ENCODE measurements at regions not wholly inside any gene's neighbourhood (a gene's known extent, or its start where the extent isn't known, plus 50 kb on each side); places are given as distances from the start of the nearest gene placed in this dataset.

DNA sequence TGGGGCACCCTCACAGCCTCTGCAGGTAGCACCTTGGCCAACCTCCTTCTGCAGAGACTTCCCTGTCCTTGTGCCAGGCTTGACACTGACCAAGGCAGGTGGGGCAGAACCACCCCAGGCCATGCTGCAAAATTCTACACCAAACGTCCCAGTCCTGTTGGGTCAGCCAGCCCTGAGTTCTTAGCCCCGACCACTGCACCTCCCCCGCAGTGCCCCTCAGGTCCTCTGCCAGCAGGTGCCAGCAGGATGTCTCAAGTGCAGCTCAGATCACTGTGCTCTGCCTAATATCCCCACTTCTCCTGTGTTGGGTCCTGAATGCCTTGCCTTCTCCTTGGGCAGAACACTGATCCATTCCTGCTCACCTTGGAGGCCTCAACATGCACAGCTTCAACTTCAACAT is 999.7 kb downstream of the TBC1D22A start:
- DNase-seq (ENCODE audit: low read depth), result no peak

- no peak for DNase-seq (ENCODE audit: low read depth)
These were observed 997.5 kb downstream of the TBC1D22A start for GRCh38 chr22:47759909-47760308.

GRCh38 chr22:47757741-47758140 is 995.3 kb downstream of the TBC1D22A start:
- no peak for DNase-seq (ENCODE audit: low read depth)

GRCh38 chr22:47750086-47750485 is 987.6 kb downstream of the TBC1D22A start:
- DNase-seq (ENCODE audit: low read depth), result no peak

- DNase-seq (ENCODE audit: low read depth), result no peak
These were observed 986.5 kb downstream of the TBC1D22A start for GRCh38 chr22:47748957-47749356.

DNA sequence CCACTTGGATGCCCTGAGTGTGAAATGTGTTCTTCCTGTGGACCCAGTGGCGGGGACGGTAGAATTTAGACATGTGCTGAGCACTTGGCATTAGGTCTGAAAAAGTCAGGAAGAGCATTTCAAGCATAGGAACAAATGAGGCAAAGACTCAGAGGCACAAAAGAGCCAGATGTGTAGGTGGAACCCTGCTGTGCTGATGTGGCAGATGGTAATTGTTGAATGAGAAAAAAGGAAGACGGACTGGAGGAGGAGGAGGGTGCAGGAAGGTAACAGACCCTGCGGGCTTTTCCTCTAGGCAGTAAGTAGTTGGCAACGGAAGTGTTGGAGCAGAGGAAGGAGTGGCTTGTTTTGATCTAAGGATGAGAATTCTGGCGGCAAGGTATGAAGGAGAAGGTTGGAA is 985.8 kb downstream of the TBC1D22A start:
- no peak for DNase-seq (ENCODE audit: low read depth)

- no peak for DNase-seq (ENCODE audit: low read depth)
These were observed 977.8 kb downstream of the TBC1D22A start for GRCh38 chr22:47740109-47740805.

GRCh38 chr22:47739291-47740015 is 977.0 kb downstream of the TBC1D22A start:
- DNase-seq (ENCODE audit: low read depth), result no peak

DNA sequence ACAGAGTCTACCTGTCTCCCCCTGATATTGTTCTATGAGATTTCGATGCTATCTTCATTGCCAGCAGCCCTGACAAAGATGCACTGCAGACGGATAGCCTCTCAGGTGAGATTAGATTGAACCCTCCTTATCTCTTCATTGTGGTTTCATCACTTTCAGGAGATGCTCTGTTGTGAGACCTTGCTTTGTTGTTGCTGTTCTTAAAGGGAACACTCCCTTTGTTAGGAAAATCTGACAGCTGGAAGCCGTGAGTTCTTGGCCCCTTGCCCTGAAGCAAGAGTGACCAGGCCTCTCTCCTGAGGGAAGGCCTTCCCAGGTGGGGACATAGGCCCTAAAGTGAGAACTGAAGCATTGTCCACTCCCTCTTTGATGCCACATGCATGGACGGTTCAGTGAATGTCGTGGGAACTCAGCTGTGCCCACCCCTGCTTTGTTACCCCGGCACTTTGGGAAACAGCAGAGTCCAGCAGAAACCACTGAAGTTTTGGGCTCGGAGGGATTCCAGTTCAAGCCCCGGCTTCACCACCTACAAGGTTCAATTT is 976.1 kb downstream of the TBC1D22A start:
- DNase-seq (ENCODE audit: low read depth), result no peak

DNA sequence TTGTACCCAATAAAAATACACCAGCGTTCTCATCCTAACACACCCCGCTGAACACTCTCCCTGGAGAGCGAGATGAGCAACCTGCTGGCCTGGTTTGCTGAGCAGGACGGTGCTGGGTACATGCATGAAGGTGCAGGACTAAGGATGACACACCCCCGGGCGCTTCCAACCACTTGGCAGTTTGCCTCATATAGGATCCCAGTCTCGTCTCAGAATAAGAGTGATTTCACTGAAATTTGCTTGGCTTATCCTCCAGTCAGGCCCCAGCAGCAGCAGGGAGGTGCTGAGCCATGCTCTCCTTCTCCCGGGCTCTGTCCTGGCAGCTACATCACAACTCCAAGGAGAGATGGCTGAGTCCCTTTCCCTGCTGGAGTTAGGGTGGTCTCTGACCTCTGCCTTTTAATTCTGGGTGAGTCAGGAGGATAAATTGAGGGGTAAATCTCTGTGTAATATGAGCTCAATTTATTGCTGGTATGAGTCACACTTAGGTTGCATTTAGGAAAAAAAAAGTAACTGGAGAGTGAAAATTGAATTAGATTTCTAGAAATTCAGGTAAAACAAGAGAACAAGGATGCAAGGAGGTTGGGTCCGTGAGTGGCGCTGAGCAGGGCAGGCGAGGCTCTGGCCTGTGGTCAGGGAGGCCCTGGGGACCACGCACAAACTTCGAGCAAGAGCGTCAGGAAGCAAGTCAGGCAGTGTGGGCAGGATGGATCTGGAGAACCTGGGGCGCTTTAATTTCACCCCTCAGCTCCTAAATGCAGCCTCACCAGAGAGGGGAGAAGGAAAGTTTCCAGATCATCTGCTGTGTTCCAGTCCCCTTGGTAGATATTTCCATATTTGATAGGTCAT is 974.0 kb downstream of the TBC1D22A start:
- no peak for DNase-seq (ENCODE audit: low read depth)

DNA sequence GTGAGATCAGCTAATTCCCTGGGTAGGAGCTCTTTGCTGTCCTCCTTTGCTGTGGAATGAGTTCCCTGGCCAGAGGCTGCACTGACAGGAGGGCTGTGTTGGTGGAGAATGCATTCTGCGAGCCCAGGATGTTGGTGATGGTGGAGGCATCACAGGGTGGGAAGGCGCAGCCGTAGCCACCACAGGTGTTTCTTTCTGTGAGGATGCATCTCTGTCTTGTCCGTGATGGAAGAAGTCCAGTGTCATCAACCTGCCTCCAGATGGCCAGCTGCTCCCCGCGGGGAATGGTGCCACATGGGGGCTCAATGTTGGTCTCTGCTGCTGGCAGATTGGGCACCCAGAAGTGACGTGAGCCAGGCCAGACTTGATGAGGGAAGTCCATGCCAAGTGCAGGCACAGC is 972.1 kb downstream of the TBC1D22A start:
- no peak for DNase-seq (ENCODE audit: low read depth)

DNA sequence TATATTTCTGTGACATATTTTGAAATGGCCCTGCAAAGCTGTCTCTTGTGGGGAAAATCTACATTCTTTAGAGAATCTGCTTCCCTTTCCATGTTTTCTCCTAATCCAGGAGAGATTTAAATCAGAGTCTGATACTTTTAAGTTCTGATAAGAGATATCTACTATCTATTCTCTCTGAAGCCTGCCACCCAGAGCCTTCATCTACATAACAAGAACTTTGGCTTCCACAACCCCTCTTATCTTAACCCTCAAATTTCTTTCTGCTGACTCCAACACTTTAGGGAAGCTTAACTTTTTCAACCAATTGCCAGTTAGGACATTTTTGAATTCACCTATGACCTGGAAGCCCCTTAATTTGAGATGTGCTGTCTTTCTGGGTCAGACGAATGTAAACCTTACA is 965.2 kb downstream of the TBC1D22A start:
- DNase-seq (ENCODE audit: low read depth), result no peak

DNA sequence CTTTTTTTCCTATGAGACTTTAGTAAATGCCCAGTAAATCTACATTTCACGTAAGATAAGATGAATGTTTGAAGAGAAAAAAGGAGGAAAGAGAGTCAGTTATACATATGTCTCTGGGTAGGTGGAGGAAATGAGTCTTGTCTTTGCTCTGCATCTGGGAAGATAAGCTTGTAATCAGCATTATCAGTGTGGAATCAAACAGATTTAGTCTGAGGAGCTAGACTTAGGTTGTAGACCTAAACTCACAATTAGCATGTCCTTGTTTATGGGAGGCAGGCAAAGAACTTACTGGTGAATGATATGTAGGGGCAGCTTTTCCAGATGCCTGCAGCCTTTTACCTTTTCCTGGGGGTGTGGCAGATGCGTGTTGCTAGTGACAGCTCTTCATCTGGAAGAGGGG is 962.3 kb downstream of the TBC1D22A start:
- no peak for DNase-seq (ENCODE audit: low read depth)

- no peak for DNase-seq (ENCODE audit: low read depth)
These were observed 961.6 kb downstream of the TBC1D22A start for GRCh38 chr22:47724030-47724429.

DNA sequence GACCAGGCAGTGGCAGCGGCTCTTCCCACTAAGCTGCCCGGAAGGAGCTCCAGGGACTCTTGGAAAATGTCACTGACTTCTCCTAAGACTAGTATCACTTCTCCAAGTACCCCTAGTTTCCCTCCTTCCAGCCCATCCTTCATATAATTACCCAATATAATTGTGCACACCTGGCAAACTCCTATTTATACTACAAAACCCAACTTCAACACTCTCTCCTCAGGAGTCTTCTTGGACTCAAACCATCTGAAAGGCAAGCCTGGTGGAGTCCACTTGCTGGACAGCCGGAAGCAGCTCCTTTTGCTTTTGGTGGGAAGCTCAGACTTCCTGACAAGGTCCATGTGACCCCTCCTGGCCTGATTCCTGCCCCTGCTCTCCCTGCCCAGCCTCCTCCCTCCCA is 955.9 kb downstream of the TBC1D22A start:
- DNase-seq (ENCODE audit: low read depth), result no peak

DNA sequence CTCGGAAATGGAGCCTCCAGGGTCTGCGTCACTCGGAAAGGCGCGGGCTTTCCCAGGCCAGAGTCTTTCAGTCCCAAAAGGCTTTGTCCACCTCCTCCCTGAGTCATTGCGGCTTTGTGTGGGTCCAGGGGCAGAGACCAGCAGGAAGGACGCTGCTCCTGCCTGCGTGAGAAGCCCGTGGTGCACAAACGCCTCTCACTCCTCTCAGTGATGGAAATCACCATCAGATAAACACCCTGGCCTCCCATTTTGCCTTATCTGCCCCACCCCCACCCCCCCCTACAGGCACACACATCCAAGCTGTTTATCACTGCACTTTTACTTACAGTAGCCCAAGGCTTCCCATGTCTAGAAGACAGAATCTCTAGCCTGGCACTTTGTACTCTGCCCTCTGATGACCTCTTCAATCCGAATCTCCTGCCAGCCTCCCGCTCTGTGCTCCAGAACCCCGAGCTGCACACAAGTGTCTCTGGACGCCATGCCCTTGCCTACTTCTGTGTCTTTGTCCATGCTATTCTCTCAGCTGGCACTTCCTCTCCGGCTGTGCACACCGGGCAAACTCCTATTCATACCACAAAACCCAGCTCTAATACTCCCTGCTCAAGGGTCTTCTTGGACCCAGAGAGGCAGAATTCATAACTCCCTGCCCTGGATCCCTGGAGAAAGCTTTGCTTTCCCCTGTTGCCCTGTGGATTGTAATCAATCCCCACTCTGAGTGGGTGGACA is 954.6 kb downstream of the TBC1D22A start:
- DNase-seq (ENCODE audit: low read depth), result no peak

- DNase-seq (ENCODE audit: low read depth), result no peak
These were observed 953.6 kb downstream of the TBC1D22A start for GRCh38 chr22:47715866-47716578.

- DNase-seq (ENCODE audit: low read depth), result no peak
These were observed 951.5 kb downstream of the TBC1D22A start for GRCh38 chr22:47713941-47714340.

- no peak for DNase-seq (ENCODE audit: low read depth)
These were observed 947.7 kb downstream of the TBC1D22A start for GRCh38 chr22:47710135-47710534.

DNA sequence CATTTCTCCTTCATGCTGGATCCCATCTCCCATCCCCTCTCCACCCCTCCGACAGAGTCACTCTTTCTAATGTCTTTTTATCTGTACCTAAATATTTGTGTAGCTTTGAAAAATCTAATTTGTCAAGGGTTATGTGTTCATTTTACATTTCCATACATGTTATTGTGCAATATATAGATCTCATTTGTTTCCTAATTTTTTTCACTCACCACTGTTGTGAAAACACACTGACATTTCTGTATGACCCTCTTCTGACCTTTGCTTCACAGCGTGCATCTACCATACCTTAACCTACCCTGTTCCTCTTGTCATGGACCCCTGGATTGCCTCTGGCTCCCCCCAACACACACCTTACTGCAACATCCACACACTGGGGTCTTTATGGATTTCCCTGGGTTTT is 942.9 kb downstream of the TBC1D22A start:
- no peak for DNase-seq (ENCODE audit: low read depth)

GRCh38 chr22:47698906-47699305 is 936.5 kb downstream of the TBC1D22A start:
- DNase-seq (ENCODE audit: low read depth), result no peak

Data from non-pigmented ciliary epithelial cell (primary cell).